HepG2 (cell line): ENCODE measurements at regions not wholly inside any gene's neighbourhood (a gene's known extent, or its start where the extent isn't known, plus 50 kb on each side); places are given as distances from the start of the nearest gene placed in this dataset.

Experiments used
- ATAC-seq: fragments of 200-7000 bp; cut with Tn5 transposase; 3 replicates; pipeline ENCODE4 v1.9.1; 2020; ENCODE audit warnings: mild to moderate bottlenecking, moderate library complexity
- BruUV-seq: library from RNA; stranded (reverse); fragments of 400-500 nt; replicated peaks from 2 replicates; lab custom pipeline; 2021; lab: Mats Ljungman, UMichigan
- CTCF ChIA-PET: fragments of 300-600 bp; formaldehyde crosslinking; extraction: SDS; loops from one replicate; lab custom pipeline; 2021; ENCODE audit warnings: low total read pairs, inconsistent platforms, low intra/inter-chr PET ratio; lab: Yijun Ruan, JAX
- POLR2A ChIA-PET: fragments of 350-600 bp; sonication (Branson Sonifier 250); formaldehyde crosslinking; loops from one replicate; lab custom pipeline; 2020; ENCODE audit warnings: antibody characterized with exemption, inconsistent platforms; lab: Yijun Ruan, JAX
- DNase-seq: peaks from one replicate; pipeline ENCODE4 v3.0.0-alpha.2; 2015; ENCODE audit warnings: low spot score
- FAIRE-seq: peaks from 3 replicates; lab custom pipeline; 2011; peaks lifted over from hg19 to GRCh38; lab: Jason Lieb, UNC
- H2AFZ ChIP-seq: one replicate; pipeline ENCODE4 v1.6.1; 2011; ENCODE audit warnings: low read length, inconsistent platforms
- H3K27ac ChIP-seq: fragments of 300-600 bp; 3 replicates; pipeline ENCODE4 v1.8.0; 2011; ENCODE audit warnings: mixed run types, mild to moderate bottlenecking, mixed read lengths, low read length, inconsistent platforms; ENCODE audit not compliant: insufficient read depth; ENCODE audit errors: extremely low read length
- H3K27me3 ChIP-seq, 2 experiments: fragments of 200-600 bp in 1 of 2; 2 replicates in 1 of 2; 3 replicates in 1 of 2; pipeline versions ENCODE4 v1.6.0 to v1.8.0; 2011; ENCODE audit warnings: low read length in 2 of 2, mild to moderate bottlenecking in 2 of 2, moderate library complexity in 2 of 2, inconsistent platforms in 1 of 2; ENCODE audit not compliant: insufficient read depth in 2 of 2, control insufficient read depth in 1 of 2
- H3K36me3 ChIP-seq, 2 experiments: fragments of 200-600 bp in 1 of 2; replicated peaks in 1 of 2; 2 replicates in 1 of 2; 3 replicates in 1 of 2; pipeline versions ENCODE4 v1.5.1 to v1.8.0; 2011; ENCODE audit warnings: low read length in 2 of 2, inconsistent platforms in 1 of 2; ENCODE audit not compliant: insufficient read depth in 2 of 2, control insufficient read depth in 1 of 2
- H3K4me1 ChIP-seq: 2 replicates; pipeline ENCODE4 v1.5.1; 2012; ENCODE audit warnings: low read length, inconsistent platforms; ENCODE audit not compliant: insufficient read depth
- H3K4me2 ChIP-seq: 2 replicates; pipeline ENCODE4 v1.6.0; 2011; ENCODE audit warnings: low read depth, low read length, inconsistent platforms
- H3K4me3 ChIP-seq, 3 experiments: fragments of 200-600 bp in 1 of 3; sonication (generic), shearing (Covaris generic) in 1 of 3; replicated peaks in 1 of 3; 2 replicates each; pipeline ENCODE4 v1.5.1; 2011 to 2016; ENCODE audit warnings: low read length in 3 of 3, inconsistent platforms in 2 of 3, low read depth in 2 of 3, mild to moderate bottlenecking in 2 of 3, control low read depth in 1 of 3, mixed read lengths in 1 of 3; ENCODE audit not compliant: insufficient read depth in 1 of 3
- H3K79me2 ChIP-seq: one replicate; pipeline ENCODE4 v1.6.1; 2011; ENCODE audit warnings: low read length, inconsistent platforms; ENCODE audit not compliant: insufficient read depth
- H3K9ac ChIP-seq: 2 replicates; pipeline ENCODE4 v1.6.0; 2011; ENCODE audit warnings: mild to moderate bottlenecking, low read depth, low read length, inconsistent platforms; ENCODE audit not compliant: insufficient read depth
- H3K9me3 ChIP-seq: 2 replicates; pipeline ENCODE4 v1.5.1; 2012; ENCODE audit warnings: mild to moderate bottlenecking, low read length
- H4K20me1 ChIP-seq: 2 replicates; pipeline ENCODE4 v1.6.0; 2011; ENCODE audit warnings: inconsistent platforms, mild to moderate bottlenecking, low read length, moderate library complexity; ENCODE audit not compliant: insufficient read depth
- GATAD1 ChIP-seq: IDR thresholded peaks from 2 replicates; pipeline ENCODE4 v1.6.1; 2016; ENCODE audit warnings: missing genetic modification reagents, missing compliant biosample characterization
- NR3C1 ChIP-seq: sonication (generic); formaldehyde crosslinking; IDR thresholded peaks from 2 replicates; pipeline ENCODE4 v1.4.0; 2020; ENCODE audit warnings: missing genetic modification reagents
- RARG ChIP-seq: sonication (generic); formaldehyde crosslinking; IDR thresholded peaks from 2 replicates; pipeline ENCODE4 v1.4.0; 2020; ENCODE audit warnings: low read depth, mild to moderate bottlenecking, missing genetic modification reagents
- RFX5 ChIP-seq: IDR thresholded peaks from 2 replicates; pipeline ENCODE4 v1.6.1; 2011; ENCODE audit warnings: low read depth, low read length, improper control_type of control experiment
- SIX1 ChIP-seq: sonication (generic); formaldehyde crosslinking; IDR thresholded peaks from 2 replicates; pipeline ENCODE4 v1.4.0; 2020; ENCODE audit warnings: missing genetic modification reagents, borderline replicate concordance
- ZNF468 ChIP-seq: sonication (generic); formaldehyde crosslinking; IDR thresholded peaks from 2 replicates; pipeline ENCODE4 v1.8.0; 2022; ENCODE audit warnings: mild to moderate bottlenecking, moderate library complexity, missing genetic modification reagents
- ZNF563 ChIP-seq: sonication (generic); formaldehyde crosslinking; IDR thresholded peaks from 2 replicates; pipeline ENCODE4 v1.8.0; 2022; ENCODE audit warnings: mild to moderate bottlenecking, moderate library complexity, missing genetic modification reagents
- ZNF761 ChIP-seq: sonication (generic); formaldehyde crosslinking; conservative IDR thresholded peaks from 2 replicates; pipeline ENCODE4 v1.4.0; 2020; ENCODE audit warnings: mild to moderate bottlenecking, missing genetic modification reagents
- ZNF782 ChIP-seq: sonication (generic); formaldehyde crosslinking; IDR thresholded peaks from 2 replicates; pipeline ENCODE4 v1.4.0; 2020; ENCODE audit warnings: missing genetic modification reagents, mild to moderate bottlenecking, borderline replicate concordance
- WGBS: methylation state at CpG from one replicate; pipeline ENCODE4 v1.1.6; 2017; ENCODE audit warnings: low lambda C conversion rate; 5-methylcytosine and 5-hydroxymethylcytosine counted together
- in situ Hi-C: cut with HindIII; loops from 2 replicates; pipeline ENCODE4 v1.10.0; 2017; ENCODE audit warnings: low pct_unique_long_range_greater_than_20kb; ENCODE audit not compliant: extremely low pct_ligation_motif_present
- intact Hi-C: fragments of 100-400 bp; cut with micrococcal nuclease; formaldehyde crosslinking; loops from one replicate; pipeline ENCODE4 v1.10.0; 2022; ENCODE audit not compliant: unreplicated experiment
- TF ChIP-seq, protein P1 (sequence below): IDR thresholded peaks from 2 replicates; pipeline ENCODE4 v1.6.1; 2016; ENCODE audit warnings: low read depth
- TF ChIP-seq, protein P2 (sequence below): sonication (generic); formaldehyde crosslinking; IDR thresholded peaks from 2 replicates; pipeline ENCODE4 v1.5.0; 2020; ENCODE audit warnings: missing genetic modification reagents
- TF ChIP-seq, protein P3 (sequence below): sonication (generic); formaldehyde crosslinking; conservative IDR thresholded peaks from 2 replicates; pipeline ENCODE4 v1.4.0; 2020; ENCODE audit warnings: missing genetic modification reagents
- TF ChIP-seq, protein P4 (sequence below): sonication (generic); formaldehyde crosslinking; IDR thresholded peaks from 2 replicates; pipeline ENCODE4 v1.9.0; 2021; ENCODE audit warnings: mild to moderate bottlenecking, missing genetic modification reagents

DNA sequence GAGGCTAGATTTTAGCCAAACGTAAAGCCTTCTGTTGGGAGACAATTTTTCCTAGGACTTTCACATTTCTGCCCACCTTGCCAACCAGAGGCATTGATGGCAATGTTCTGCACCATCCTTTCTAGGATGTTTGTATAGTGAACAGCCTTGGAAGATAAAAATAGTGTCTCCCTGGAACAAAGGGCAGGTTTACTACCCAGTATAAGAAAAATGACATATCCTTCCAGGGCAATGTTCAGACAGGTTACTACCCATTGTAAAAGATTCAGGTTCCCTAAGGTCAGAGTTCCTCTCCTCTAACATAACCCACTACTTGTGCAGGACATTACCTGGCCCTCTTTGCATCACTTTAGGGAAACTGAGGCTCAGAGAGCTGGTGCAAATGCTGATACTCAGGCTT is 248.2 kb upstream of the VEPH1 start:
- in situ Hi-C loops (no loop called here), intact Hi-C loops (no loop called here)
- FAIRE-seq = no peak
- no peak for DNase-seq
- Histone ChIP-seq H3K27me3 (0 out of 5 replicates have a peak, but pooled peaks cover 0 to 4% of the 10 kb centered on the region in 2 experiments), H3K36me3 (no peaks in the 10 kb centered on the region), H3K79me2 (no peaks in the 10 kb centered on the region), H4K20me1 (no peaks in the 10 kb centered on the region), H3K9me3 (no peaks in the 10 kb centered on the region), H3K9ac (no peak overlapping the region), H3K4me1 (no peaks in the 10 kb centered on the region), H3K4me3 (no peak overlapping the region), H3K4me2 (no peak overlapping the region), H3K27ac (no peak overlapping the region), H2AFZ (no peak overlapping the region)
- ATAC-seq = no peak
- ChIA-PET CTCF (no interaction called here), POLR2A (no interaction called here)
- BruUV-seq = no TSS peak
- 0% methylated on average over 1 of the region's 1 CpG for WGBS
- TF ChIP-seq, protein P1, sequence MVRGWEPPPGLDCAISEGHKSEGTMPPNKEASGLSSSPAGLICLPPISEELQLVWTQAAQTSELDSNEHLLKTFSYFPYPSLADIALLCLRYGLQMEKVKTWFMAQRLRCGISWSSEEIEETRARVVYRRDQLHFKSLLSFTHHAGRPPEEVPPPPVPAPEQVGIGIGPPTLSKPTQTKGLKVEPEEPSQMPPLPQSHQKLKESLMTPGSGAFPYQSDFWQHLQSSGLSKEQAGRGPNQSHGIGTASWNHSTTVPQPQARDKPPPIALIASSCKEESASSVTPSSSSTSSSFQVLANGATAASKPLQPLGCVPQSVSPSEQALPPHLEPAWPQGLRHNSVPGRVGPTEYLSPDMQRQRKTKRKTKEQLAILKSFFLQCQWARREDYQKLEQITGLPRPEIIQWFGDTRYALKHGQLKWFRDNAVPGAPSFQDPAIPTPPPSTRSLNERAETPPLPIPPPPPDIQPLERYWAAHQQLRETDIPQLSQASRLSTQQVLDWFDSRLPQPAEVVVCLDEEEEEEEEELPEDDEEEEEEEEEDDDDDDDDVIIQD (CRISPR knock-in tag) = no peak
- TF ChIP-seq RFX5 (no peak), RARG (no peak), ZNF761 (no peak), ZNF563 (CRISPR knock-in tag) (no peak), ZNF782 (CRISPR knock-in tag) (no peak), NR3C1 (CRISPR knock-in tag) (no peak), SIX1 (CRISPR knock-in tag) (no peak), ZNF468 (CRISPR knock-in tag) (no peak), GATAD1 (CRISPR knock-in tag) (no peak)
- TF ChIP-seq, protein P2, sequence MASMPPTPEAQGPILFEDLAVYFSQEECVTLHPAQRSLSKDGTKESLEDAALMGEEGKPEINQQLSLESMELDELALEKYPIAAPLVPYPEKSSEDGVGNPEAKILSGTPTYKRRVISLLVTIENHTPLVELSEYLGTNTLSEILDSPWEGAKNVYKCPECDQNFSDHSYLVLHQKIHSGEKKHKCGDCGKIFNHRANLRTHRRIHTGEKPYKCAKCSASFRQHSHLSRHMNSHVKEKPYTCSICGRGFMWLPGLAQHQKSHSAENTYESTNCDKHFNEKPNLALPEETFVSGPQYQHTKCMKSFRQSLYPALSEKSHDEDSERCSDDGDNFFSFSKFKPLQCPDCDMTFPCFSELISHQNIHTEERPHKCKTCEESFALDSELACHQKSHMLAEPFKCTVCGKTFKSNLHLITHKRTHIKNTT (CRISPR knock-in tag) = no peak
- TF ChIP-seq, protein P3, sequence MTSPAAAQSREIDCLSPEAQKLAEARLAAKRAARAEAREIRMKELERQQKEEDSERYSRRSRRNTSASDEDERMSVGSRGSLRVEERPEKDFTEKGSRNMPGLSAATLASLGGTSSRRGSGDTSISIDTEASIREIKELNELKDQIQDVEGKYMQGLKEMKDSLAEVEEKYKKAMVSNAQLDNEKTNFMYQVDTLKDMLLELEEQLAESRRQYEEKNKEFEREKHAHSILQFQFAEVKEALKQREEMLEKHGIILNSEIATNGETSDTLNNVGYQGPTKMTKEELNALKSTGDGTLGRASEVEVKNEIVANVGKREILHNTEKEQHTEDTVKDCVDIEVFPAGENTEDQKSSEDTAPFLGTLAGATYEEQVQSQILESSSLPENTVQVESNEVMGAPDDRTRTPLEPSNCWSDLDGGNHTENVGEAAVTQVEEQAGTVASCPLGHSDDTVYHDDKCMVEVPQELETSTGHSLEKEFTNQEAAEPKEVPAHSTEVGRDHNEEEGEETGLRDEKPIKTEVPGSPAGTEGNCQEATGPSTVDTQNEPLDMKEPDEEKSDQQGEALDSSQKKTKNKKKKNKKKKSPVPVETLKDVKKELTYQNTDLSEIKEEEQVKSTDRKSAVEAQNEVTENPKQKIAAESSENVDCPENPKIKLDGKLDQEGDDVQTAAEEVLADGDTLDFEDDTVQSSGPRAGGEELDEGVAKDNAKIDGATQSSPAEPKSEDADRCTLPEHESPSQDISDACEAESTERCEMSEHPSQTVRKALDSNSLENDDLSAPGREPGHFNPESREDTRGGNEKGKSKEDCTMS (CRISPR knock-in tag) = no peak
- TF ChIP-seq, protein P4, sequence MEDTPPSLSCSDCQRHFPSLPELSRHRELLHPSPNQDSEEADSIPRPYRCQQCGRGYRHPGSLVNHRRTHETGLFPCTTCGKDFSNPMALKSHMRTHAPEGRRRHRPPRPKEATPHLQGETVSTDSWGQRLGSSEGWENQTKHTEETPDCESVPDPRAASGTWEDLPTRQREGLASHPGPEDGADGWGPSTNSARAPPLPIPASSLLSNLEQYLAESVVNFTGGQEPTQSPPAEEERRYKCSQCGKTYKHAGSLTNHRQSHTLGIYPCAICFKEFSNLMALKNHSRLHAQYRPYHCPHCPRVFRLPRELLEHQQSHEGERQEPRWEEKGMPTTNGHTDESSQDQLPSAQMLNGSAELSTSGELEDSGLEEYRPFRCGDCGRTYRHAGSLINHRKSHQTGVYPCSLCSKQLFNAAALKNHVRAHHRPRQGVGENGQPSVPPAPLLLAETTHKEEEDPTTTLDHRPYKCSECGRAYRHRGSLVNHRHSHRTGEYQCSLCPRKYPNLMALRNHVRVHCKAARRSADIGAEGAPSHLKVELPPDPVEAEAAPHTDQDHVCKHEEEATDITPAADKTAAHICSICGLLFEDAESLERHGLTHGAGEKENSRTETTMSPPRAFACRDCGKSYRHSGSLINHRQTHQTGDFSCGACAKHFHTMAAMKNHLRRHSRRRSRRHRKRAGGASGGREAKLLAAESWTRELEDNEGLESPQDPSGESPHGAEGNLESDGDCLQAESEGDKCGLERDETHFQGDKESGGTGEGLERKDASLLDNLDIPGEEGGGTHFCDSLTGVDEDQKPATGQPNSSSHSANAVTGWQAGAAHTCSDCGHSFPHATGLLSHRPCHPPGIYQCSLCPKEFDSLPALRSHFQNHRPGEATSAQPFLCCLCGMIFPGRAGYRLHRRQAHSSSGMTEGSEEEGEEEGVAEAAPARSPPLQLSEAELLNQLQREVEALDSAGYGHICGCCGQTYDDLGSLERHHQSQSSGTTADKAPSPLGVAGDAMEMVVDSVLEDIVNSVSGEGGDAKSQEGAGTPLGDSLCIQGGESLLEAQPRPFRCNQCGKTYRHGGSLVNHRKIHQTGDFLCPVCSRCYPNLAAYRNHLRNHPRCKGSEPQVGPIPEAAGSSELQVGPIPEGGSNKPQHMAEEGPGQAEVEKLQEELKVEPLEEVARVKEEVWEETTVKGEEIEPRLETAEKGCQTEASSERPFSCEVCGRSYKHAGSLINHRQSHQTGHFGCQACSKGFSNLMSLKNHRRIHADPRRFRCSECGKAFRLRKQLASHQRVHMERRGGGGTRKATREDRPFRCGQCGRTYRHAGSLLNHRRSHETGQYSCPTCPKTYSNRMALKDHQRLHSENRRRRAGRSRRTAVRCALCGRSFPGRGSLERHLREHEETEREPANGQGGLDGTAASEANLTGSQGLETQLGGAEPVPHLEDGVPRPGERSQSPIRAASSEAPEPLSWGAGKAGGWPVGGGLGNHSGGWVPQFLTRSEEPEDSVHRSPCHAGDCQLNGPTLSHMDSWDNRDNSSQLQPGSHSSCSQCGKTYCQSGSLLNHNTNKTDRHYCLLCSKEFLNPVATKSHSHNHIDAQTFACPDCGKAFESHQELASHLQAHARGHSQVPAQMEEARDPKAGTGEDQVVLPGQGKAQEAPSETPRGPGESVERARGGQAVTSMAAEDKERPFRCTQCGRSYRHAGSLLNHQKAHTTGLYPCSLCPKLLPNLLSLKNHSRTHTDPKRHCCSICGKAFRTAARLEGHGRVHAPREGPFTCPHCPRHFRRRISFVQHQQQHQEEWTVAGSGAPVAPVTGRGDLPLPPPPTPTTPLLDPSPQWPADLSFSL (CRISPR knock-in tag) = no peak
